Left ventricle myocardium superior (tissue), 1 donor: ENCODE measurements at regions not wholly inside any gene's neighbourhood (a gene's known extent, or its start where the extent isn't known, plus 50 kb on each side); places are given as distances from the start of the nearest gene placed in this dataset.
"Not testable (repeated sequence)": the region's sequence is repeated elsewhere in the genome, so short reads cannot be mapped to it uniquely, and the experiment has no call there.

ENCODE experiments used
- ATAC-seq: fragments of 200-7000 bp; cut with Tn5 transposase; one replicate; pipeline ENCODE4 v1.9.1; 2020; ENCODE audit warnings: mild to moderate bottlenecking, moderate library complexity
- DNase-seq: peaks from one replicate; pipeline ENCODE4 v3.0.0-alpha.2; 2020
- intact Hi-C: fragments of 100-400 bp; cut with micrococcal nuclease; formaldehyde crosslinking; loops from one replicate; pipeline ENCODE4 v1.11.0; 2022
- donor health status: DM: no; HTN: yes; CAD: no; lungs with severe emphysema.

GRCh38 chr20:26160916-26161315, 464.3 kb upstream of the ZNF337 start:
- DNase-seq, intact Hi-C loops, ATAC-seq: not testable (repeated sequence)

- no peak for DNase-seq
- intact Hi-C loops, result no loop called here
- no peak for ATAC-seq
Observed at GRCh38 chr20:26154224-26154623, 457.6 kb upstream of the ZNF337 start.

- DNase-seq, result no peak
- intact Hi-C loops, result no loop called here
- ATAC-seq, result no peak
Observed at GRCh38 chr20:26135325-26136110, 438.9 kb upstream of the ZNF337 start.

GRCh38 chr20:26134606-26135005, 438.0 kb upstream of the ZNF337 start:
- DNase-seq (no peak), ATAC-seq (no peak)
- intact Hi-C loops, result no loop called here

GRCh38 chr20:26133794-26134193, 437.1 kb upstream of the ZNF337 start:
- ATAC-seq, intact Hi-C loops, DNase-seq: not testable (repeated sequence)

GRCh38 chr20:26120920-26121319, 424.3 kb upstream of the ZNF337 start:
- ATAC-seq, intact Hi-C loops, DNase-seq: not testable (repeated sequence)

- DNase-seq, ATAC-seq, intact Hi-C loops: not testable (repeated sequence)
Observed at GRCh38 chr20:26094498-26094897, 397.8 kb upstream of the ZNF337 start.

GRCh38 chr20:26091921-26092320, 395.3 kb upstream of the ZNF337 start:
- DNase-seq, intact Hi-C loops, ATAC-seq: not testable (repeated sequence)

- not testable (repeated sequence) for ATAC-seq
Observed at GRCh38 chr20:26086195-26086594, 389.5 kb upstream of the ZNF337 start.

GRCh38 chr20:26073972-26074371, 377.3 kb upstream of the ZNF337 start:
- ATAC-seq, DNase-seq, intact Hi-C loops: not testable (repeated sequence)

More at GRCh38 chr20:26086195-26086594, 389.5 kb upstream of the ZNF337 start:
- DNase-seq, intact Hi-C loops: not testable (repeated sequence)

GRCh38 chr20:26059324-26059723, 362.7 kb upstream of the ZNF337 start:
- intact Hi-C loops, ATAC-seq, DNase-seq: not testable (repeated sequence)

- intact Hi-C loops, DNase-seq, ATAC-seq: not testable (repeated sequence)
Observed at GRCh38 chr20:26058446-26058845, 361.8 kb upstream of the ZNF337 start.

- peak; percentile 61 for ATAC-seq
- intact Hi-C loops, DNase-seq: not testable (repeated sequence)
Observed at GRCh38 chr20:26057135-26057752, 360.6 kb upstream of the ZNF337 start.

GRCh38 chr20:26025792-26026191, 329.1 kb upstream of the ZNF337 start:
- ATAC-seq, intact Hi-C loops, DNase-seq: not testable (repeated sequence)

GRCh38 chr20:26010942-26011276, 314.3 kb upstream of the ZNF337 start:
- intact Hi-C loops, DNase-seq: not testable (repeated sequence)
- ATAC-seq, result peak; percentile 60

- ATAC-seq, intact Hi-C loops, DNase-seq: not testable (repeated sequence)
Observed at GRCh38 chr20:26010224-26010941, 313.7 kb upstream of the ZNF337 start.

- intact Hi-C loops, result not testable (repeated sequence)
- DNase-seq (peak; percentile 94), ATAC-seq (peak; percentile 58)
Observed at GRCh38 chr20:26009402-26010223, 313.0 kb upstream of the ZNF337 start.

- intact Hi-C loops, DNase-seq, ATAC-seq: not testable (repeated sequence)
Observed at GRCh38 chr20:26008026-26008425, 311.4 kb upstream of the ZNF337 start.

GRCh38 chr20:26006164-26006563, 309.5 kb upstream of the ZNF337 start:
- DNase-seq, ATAC-seq, intact Hi-C loops: not testable (repeated sequence)
